GM18907 (cell line): ENCODE measurements at regions not wholly inside any gene's neighbourhood (a gene's known extent, or its start where the extent isn't known, plus 50 kb on each side); places are given as distances from the start of the nearest gene placed in this dataset.
"Not testable (repeated sequence)": the region's sequence is repeated elsewhere in the genome, so short reads cannot be mapped to it uniquely, and the experiment has no call there.

ENCODE experiments used
- ATAC-seq: cut with Tn5 transposase; IDR thresholded peaks from one replicate; pipeline ENCODE4 v1.9.1; 2021; ENCODE audit warnings: mild to moderate bottlenecking, moderate library complexity; ENCODE audit not compliant: unreplicated experiment

- ATAC-seq = no peak
Measured at GRCh38 chr1:67482733-67483482, 52.7 kb upstream of the SERBP1 start.

- no peak for ATAC-seq
Measured at GRCh38 chr1:67484492-67484891, 54.3 kb upstream of the SERBP1 start.

GRCh38 chr1:67485046-67485811, 55.0 kb upstream of the SERBP1 start:
- no peak for ATAC-seq

DNA sequence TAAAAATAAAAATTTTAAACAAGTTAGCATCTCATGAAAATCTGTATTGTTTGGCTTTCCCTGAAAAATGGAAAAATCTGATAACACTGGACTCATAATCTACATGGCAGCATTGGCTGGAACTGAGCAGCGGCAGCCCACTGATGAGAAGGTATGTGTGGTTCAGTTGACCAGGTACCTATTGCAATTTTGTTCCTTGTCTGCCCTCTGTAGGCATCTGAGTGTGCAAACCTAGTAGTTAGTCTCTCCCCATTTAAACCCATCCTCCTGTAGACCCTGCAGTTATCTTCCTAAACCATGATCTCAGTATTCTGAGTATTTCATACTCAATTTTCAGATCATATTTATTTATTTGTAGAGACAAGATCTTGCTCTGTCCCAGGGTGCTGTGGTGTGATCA, 59.4 kb upstream of the SERBP1 start:
- peak; percentile 84 for ATAC-seq

DNA sequence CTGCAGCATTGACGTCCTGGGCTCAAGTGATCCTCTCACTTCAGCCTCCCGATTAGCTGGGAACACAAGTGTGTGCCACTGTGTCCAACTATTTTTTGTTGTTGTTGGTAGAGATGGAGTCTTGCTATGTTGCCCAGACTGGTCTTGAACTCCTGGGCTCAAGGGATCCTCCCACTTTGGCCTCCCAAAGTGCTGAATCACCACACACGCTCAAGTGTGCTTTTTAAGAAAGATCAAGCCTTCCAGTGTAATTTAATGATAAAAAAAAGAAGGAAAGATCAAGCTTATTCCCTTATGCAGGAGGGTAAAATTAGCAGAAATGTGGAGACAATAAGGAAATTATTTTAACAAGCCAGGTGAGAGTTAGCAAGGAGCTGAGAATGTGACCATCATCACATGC, 61.1 kb upstream of the SERBP1 start:
- no peak for ATAC-seq

DNA sequence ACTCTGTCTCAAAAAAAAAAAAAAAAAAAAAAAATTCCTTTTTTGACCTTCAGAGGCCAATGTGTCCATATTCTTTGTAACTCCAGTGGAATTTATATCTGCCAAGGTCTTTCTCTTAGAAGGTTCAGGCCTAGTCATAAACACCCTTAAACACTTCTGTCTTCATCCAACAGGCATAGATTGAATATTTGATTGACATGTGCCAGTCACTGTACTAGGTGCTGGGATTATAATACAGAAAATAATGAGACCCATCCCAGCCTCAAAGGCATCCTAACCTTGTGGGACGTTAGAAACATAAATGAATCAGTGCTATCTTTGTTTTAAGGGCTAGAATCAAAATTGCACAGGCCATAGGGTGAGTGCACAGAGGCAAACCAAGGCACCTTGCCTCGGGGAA, 62.9 kb upstream of the SERBP1 start:
- ATAC-seq = no peak

DNA sequence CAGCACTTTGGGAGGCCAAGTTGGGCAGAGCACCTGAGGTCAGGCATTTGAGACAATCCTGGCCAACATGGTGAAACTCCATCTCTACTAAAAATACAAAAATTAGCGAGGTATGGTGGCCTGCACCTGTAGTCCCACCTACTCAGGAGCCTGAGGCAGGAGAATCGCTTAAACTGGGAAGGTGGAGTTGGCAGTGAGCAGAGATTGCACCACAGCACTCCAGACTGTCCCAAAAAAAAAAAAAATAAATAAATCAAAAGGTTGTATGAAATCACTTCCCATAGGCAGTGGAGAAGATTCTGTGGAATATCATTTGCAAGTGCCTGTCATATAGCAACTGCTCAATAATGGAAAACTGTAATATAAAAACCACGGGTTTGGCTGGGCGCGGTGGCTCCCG, 65.1 kb upstream of the SERBP1 start:
- ATAC-seq = no peak

GRCh38 chr1:67496329-67496728, 66.1 kb upstream of the SERBP1 start:
- no peak for ATAC-seq

DNA sequence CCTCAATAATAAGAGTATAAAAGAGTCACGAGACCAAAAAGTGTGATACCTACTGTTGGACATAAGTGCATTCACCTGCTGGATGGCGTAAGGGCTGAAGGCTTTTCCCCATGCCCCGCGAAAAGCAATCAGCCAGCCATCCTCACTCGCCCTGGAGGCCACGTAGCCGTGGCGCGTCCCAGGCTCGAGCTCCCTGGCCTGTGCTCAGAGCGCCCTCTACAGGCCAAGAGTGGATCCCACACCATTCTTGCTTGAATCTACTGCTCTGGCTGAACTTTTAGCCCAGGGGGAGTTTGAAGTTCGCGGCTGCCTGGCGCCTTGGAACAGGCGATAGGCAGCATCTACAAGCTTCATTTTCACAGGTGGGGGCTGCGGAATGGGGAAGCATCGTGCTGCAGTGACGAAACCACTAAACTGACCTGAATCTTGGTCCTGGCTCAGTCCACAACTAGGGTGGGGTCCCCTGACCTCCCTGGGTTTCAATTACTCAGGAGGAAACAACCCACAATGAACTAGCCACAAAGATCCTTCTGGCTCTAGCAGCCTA, 70.3 kb upstream of the SERBP1 start:
- ATAC-seq = peak; percentile 99

- no peak for ATAC-seq
Measured at GRCh38 chr1:67503974-67504373, 73.8 kb upstream of the SERBP1 start.

GRCh38 chr1:67513392-67514294, 83.4 kb upstream of the SERBP1 start:
- ATAC-seq = not testable (repeated sequence)

GRCh38 chr1:67514300-67514699, 84.1 kb upstream of the SERBP1 start:
- ATAC-seq = no peak

- no peak for ATAC-seq
Measured at GRCh38 chr1:67514786-67515185, 84.6 kb upstream of the SERBP1 start.

DNA sequence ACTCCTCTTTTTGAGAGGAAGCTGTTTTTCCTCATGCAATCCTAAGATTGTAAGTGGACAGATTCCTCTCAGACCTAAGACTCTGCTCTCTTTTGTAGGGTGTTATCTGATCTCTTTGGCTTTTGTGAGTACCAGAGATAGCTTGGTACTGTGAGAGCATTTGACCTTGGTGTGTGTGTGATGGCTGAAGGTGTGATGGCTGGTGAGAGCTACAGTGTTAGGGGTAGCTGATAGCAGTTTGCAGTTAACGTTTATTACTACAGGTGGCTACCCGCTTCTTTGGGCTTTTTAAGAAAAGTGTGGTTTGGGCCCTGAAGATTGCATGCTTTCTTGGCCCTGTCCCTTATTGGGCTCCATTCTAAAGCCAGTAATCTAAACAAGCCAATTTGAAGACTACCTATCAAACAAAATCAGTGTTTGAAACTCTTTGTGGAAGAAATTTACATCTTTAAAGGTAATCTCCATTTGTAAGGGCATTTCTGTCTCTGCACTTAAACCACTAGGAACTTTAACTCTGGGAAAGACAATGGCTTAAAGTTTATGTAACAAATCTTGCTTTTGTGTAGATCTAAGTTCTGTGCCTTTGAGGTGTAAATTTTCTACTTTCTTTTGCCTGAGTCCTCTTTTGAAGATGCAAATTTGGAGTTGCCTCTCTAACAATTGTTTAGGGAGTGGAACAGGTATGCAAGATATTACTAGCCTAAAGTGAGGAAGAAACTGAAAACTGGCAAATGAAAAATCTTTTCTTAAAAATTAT, 85.3 kb upstream of the SERBP1 start:
- ATAC-seq = no peak

DNA sequence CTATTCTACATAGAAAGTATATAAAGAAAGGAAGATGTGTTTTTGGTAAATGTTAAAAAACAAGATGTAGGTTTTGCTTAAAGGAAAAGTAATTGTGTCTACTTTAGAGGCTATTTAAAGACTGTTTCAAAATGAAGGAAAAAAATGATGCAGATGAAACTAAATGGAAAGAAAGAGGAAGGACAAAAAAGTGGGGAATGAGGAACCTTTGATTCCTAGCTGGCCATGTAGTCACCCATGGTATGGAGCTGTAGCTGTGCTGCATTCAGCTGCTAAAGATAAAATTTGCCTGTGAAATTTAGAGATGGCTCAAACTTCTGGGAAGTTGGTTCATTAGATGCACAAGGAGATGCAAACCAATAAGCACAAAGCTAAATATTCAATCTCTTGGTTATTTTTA, 86.8 kb upstream of the SERBP1 start:
- ATAC-seq = no peak

DNA sequence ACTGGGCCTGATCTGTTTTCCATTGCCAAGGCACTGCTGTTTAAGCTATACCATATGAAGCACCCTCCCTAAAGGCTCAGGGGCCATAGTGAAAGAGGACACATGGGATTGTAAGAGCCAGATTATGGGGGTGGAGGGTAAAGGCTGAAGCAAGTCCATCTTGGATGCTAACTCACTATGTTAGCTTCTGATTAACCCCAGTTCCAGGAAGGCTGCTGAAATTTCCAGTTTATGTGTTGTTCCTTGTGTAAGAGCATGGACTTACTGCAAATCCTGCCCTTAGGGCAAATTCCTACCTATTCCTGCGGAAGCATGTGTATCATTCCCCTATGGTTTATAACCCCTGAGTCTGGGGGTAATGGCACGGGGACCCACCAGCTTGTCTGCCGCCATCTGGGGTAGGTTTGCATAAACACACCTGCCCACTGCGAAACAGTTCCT, 91.8 kb upstream of the SERBP1 start:
- ATAC-seq = no peak

DNA sequence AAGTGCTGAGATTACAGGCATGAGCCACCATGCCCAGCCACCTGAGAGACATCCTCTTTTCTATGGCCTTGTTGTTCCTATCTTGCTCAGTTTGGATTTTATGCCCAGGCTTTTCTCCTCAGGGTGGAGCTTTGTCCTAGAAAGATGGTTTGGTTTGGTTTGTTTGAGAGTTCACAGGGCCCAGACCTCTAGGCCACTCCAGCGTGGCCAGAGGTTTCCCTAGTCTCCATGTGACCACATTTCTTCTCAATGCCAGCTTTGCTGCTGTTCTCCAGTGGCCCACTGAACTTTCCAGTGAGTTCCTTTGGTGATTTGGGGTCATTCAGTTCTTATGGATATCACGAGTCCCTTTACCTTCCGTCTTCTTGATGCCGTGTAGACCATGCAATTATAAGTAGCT, 92.6 kb upstream of the SERBP1 start:
- no peak for ATAC-seq

- no peak for ATAC-seq
Measured at GRCh38 chr1:67524143-67525052, 94.2 kb upstream of the SERBP1 start.

DNA sequence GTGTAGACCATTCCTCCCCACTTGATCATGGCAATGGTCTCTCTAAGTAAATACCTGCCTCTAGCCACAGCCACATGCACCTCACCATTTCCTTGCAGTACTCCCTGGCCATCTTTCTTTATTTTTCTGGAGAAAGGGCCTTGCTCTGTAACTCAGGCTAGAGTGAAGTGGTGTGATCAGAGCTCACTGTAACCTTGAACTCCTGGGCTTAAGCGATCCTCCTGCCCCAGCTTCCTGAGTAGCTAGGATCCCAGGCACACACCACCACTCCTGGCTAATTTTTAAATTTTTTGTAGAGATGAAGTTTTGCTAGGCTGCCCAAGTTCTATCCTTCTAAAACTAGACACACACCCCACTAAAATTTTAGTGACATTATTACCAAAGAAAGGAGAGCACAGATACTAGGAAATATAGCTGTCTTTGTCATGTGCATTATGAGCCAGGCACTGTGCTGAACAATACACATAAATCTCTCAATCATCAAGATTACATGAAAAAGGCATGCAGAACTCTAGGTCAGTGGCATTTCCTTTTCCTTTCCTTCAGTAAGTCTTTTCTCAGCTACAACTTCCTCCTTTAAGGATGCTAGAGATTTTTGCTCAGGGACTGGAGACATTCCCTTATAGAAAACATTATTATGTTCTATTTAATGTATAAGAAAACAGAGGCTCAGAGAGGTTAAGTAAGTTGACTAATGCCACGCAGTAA, 95.0 kb upstream of the SERBP1 start:
- no peak for ATAC-seq
